AG08396 (cell line): ENCODE measurements at regions not wholly inside any gene's neighbourhood (a gene's known extent, or its start where the extent isn't known, plus 50 kb on each side); places are given as distances from the start of the nearest gene placed in this dataset.
"Not testable (repeated sequence)": the region's sequence is repeated elsewhere in the genome, so short reads cannot be mapped to it uniquely, and the experiment has no call there.

ENCODE experiments used
- DNase-seq: peaks from one replicate; pipeline ENCODE4 v3.0.0; 2012; ENCODE audit warnings: low spot score, mixed read lengths

- DNase-seq = no peak
Observed at GRCh38 chr5:104498281-104498680, 935.7 kb upstream of the NUDT12 start.

- no peak for DNase-seq
Observed at GRCh38 chr5:104494083-104494482, 931.5 kb upstream of the NUDT12 start.

GRCh38 chr5:104472811-104473210 is 910.2 kb upstream of the NUDT12 start:
- DNase-seq = no peak

GRCh38 chr5:104456122-104456521 is 893.5 kb upstream of the NUDT12 start:
- DNase-seq = no peak

GRCh38 chr5:104452550-104452949 is 890.0 kb upstream of the NUDT12 start:
- DNase-seq = no peak

- not testable (repeated sequence) for DNase-seq
Observed at GRCh38 chr5:104451911-104452310, 889.3 kb upstream of the NUDT12 start.

GRCh38 chr5:104444656-104445055 is 882.1 kb upstream of the NUDT12 start:
- DNase-seq = no peak

GRCh38 chr5:104443706-104444105 is 881.1 kb upstream of the NUDT12 start:
- no peak for DNase-seq

GRCh38 chr5:104431981-104432380 is 869.4 kb upstream of the NUDT12 start:
- no peak for DNase-seq

- no peak for DNase-seq
Observed at GRCh38 chr5:104431002-104431620, 868.5 kb upstream of the NUDT12 start.

- no peak for DNase-seq
Observed at GRCh38 chr5:104429911-104430310, 867.3 kb upstream of the NUDT12 start.

- no peak for DNase-seq
Observed at GRCh38 chr5:104421431-104421830, 858.8 kb upstream of the NUDT12 start.

- no peak for DNase-seq
Observed at GRCh38 chr5:104418056-104418455, 855.5 kb upstream of the NUDT12 start.

GRCh38 chr5:104412649-104413240 is 850.2 kb upstream of the NUDT12 start:
- DNase-seq = no peak

- DNase-seq = no peak
Observed at GRCh38 chr5:104400941-104401340, 838.4 kb upstream of the NUDT12 start.

- DNase-seq = no peak
Observed at GRCh38 chr5:104385906-104386305, 823.3 kb upstream of the NUDT12 start.

- DNase-seq = no peak
Observed at GRCh38 chr5:104375345-104375744, 812.8 kb upstream of the NUDT12 start.

- DNase-seq = no peak
Observed at GRCh38 chr5:104372796-104373195, 810.2 kb upstream of the NUDT12 start.

GRCh38 chr5:104372376-104372775 is 809.8 kb upstream of the NUDT12 start:
- DNase-seq = no peak

- no peak for DNase-seq
Observed at GRCh38 chr5:104370523-104370922, 807.9 kb upstream of the NUDT12 start.

GRCh38 chr5:104367978-104368377 is 805.4 kb upstream of the NUDT12 start:
- DNase-seq = no peak

- DNase-seq = no peak
Observed at GRCh38 chr5:104363567-104363966, 801.0 kb upstream of the NUDT12 start.

GRCh38 chr5:104361932-104362331 is 799.3 kb upstream of the NUDT12 start:
- DNase-seq = no peak

- DNase-seq = no peak
Observed at GRCh38 chr5:104355350-104355749, 792.8 kb upstream of the NUDT12 start.
